Left kidney (tissue), 1 donor: ENCODE measurements at regions not wholly inside any gene's neighbourhood (a gene's known extent, or its start where the extent isn't known, plus 50 kb on each side); places are given as distances from the start of the nearest gene placed in this dataset.

Experiments
- DNase-seq: peaks from one replicate; pipeline ENCODE4 v3.0.0-alpha.2; 2013

DNA sequence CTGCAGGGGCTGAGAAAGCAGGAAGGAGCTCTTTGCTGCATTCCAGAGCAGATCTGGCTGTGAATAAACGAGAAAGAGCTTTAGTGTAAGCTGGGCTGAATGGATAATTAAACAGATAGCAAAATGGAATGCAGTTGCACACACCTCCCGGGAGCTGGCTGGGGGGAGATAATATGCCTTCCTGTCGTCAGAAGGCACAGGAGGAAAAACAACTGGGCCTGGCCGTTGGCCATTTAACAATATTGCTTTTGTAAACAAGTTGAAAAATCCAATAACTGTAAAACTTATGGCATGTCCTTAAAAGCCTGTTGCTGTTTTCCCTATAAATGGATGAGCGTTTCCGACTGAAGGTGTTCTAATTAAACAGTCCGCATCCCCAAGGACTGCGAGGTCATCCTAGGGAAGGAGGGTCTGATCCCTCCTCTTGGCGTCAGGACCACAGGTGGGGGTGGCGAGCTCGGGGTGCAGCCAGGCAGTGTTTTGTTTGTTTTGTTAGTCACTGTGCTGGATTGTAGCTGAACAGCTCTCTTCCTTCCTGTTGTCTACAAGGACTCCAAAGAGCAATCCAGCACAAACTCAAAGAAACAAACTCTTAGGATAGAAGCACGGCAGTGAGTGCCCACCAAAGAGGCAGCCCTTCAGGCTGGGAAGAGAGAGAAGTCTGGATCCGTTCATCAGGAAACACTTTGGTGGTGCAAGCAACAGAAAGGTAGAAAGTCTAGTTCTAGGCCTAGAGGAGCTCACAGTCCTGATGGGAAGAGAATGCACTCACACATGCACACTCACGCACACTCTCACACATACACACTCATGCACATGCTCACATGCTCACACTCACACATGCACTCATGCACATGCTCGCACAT lies 133.4 kb upstream of the SMAD3 start:
- peak; percentile 29 for DNase-seq

DNA sequence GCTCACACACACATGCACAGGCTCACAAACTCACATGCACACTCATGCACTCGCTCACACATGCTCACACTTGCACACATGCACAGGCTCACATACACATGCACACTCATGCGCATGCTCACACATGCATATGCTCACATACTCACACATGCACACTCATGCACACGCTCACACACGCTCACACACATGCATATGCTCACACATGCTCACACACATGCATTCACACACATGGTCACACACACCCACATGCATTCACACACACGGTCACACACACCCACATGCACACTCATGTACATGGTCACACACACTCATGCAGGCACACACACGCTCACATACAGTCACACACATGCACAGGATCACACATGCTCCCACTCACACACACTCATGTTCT lies 132.8 kb upstream of the SMAD3 start:
- DNase-seq, result no peak

DNA sequence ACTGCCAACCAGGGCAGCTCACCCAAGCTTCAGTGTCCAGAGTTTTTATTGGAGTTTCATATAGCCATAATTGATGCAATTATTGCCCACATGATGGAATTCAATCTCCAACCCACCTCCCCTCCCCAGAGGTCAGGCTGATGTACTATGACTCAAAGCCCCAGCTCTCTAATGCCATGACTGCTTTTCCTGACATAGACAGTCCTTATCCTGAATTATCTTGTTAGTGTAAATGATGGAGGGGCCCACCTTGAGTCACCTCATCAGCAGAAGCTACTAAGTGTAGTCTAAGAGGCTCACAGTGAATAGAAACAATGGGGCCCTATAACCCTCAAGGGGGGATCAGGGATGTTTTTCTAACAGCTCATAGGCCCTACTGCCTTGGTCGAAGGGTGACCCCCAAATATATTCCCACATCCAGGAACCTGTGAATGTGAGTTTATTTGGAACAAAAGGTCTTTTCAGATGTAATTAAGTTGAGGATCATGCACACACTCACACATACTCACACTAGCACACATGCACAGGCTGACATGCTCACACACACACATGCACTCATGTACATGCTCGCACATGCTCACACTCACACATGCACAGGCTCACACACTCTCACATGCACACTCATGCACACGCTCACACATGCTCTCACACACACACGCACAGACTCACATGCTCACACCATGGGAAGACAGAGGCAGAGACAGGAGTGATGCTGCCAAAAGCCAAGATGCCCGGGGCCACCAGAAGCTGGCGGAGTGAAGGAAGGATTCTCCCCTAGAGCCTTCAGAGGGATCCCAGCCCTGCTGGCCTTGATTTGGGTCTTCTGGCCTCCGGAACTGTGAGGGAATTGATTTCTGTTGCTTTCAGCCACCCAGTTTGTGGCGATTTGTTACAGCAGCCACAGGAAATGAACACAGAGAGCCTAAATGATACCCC lies 131.2 kb upstream of the SMAD3 start:
- no peak for DNase-seq

DNA sequence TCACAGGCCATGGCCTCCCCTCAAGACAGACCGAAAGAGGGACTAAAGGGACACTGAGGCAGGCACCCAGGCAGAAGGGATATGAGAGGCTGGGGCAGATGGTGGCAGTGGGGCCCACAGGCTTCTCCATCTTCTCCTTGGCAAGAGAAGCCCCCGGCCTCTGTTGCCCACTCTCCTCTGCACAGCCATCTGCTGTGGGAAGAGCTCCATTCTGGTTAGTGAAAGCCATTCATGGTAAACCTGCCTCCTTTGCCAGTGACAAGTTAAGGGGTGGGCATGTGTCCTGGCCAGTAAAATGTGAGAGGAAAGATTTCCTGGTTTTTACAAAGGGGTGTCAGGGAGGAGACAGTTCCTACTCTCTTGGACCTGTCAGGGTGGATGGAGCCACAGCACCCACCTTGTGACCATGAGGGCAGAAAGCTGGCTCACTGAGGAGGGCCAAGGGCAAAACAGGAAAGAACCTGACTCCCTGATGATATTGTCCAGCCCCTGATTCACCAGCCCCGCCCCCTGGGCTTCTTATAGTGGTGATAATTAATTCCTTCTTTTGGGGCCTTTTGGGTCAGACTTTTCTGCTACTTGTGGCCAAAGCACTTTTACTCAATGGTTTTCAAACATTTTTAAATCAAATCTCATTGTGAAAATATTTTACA lies 130.4 kb upstream of the SMAD3 start:
- DNase-seq, result no peak

DNA sequence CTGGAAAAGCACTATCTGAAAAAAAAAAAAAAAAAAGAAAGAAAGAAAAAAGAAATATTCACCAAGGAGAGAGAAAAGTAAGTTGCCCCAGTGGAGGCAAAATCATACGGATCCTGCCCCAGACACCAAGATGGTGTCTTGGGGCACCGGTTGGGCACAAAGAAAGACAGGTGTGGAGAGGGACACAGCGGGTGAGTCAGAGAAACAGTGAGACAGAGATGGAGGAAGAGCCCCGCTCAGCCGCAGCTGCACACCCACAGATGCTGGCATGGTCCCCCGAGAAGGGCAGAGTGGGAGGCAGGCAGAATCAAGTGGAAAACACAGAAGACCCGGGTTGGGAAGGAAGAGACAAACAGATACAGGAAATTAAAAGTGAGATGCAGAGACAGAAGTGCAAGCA lies 129.7 kb upstream of the SMAD3 start:
- DNase-seq, result no peak

DNA sequence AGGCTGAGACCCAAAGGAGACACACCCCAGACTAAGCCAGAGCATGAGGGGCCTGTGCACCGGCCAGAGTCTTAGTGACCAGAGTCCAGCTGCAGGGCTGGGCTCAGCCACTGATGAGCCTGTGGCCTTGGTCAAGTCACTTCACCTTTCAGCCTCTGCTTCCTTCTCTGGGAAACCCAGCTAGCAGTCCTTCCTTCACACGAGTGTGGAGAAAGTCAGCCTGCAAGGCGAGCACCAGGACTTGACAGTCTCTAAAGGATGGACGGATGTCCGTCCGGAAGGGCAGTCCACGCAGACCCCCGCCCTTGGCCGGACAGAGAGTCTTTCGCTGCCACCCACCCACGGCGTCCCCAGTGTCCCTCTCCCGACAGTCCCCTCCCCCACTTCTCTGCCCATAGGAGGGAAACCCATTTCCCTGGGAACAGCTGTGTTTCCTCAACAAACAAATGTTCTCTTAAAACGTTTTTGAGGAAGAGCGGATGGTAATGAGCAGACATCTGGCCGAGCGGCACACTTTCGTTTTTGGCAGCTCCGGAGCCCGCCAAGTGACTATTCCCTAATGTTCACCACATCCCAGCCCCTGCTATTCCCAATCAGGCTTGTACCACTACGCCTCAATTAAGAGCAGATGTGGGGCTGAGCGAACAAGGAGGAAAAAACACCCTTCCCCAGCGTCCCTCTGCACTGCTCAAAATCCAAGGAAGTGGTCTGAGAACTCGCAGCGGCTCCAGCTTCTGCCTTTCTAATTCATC lies 129.1 kb upstream of the SMAD3 start:
- DNase-seq, result peak; percentile 56

DNA sequence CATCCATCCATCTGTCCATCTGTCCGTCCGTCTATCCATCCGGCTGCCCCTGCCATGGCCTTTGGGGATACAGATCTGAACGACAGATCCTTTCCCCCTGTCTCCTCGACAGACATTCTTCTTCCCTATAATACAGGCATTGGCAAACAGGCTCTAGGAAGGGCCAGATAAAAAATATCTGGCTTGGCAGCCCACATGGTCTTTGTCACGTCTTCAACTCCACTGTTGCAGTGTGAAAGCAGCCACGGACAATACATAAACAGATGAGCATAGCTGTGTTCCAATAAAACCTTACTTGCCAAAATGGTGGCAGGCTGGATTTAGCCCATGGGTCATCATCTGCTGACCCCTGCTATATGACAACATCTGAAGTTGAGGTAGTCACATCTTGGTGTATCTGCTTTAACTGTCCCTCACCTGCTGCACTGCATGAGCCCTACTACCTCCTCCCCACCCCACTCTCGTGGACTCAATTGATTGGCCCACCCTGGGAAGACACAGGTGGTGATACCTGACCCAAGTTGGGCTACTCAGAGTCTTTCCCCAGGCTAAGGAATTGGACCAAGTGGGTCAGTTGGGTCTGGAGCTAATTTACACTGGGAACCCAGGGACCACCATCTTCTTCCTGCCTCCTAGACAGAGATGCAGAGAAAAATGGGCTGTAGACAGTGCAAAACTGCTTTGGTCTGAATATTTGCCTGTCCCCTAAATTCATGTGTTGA lies 128.4 kb upstream of the SMAD3 start:
- DNase-seq, result no peak

DNA sequence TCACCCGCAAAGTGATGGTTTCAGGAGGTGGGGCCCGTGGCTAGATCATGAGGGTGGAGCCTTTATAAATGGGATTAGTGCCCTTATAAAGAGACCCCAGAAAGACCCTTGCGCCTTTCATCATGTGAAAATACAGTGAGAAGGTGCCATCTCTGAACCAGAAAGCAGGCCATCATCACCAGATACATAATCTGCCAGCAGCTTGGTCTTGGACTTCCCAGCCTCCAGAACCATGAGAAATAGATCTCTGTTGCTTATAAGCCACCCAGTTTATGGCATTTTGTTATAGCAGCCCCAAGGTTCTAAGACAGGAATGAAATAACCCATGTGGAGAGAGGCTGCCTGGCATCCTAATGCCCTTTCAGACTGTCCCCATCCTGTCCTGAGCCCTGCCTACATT lies 127.8 kb upstream of the SMAD3 start:
- DNase-seq, result no peak

DNA sequence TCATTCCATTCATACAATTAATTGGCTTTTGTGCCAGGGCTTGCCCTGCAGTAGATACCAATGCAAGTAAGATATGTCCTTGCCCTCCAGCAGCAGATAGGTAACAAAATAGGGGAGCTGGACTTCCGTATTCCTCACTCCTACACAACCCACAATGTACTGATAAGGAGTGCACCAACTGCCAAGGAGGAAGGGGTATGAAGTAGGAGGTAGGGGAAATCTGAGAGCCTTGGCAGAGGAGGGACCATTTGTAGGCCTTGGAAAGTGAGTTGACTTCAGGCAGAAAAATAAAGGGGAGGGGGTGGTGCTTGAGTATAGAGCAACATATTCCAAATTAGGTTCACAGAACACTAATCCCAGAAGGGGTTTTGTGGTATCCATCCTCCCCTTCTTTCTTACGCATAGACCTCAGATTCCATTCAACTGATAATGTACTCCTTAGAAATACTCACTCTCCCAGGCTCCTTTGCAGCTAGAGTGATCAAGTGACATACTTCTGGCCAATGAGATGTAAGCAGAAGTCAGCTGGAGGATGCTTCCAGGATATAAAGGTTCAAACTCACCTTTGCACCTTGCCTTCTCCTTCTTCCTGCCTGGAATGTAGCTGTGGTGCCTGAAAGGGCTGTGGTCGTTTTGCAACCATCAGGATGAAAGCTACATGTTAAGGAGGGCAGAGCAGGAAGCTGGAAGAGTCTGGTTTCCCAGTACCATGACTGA lies 127.1 kb upstream of the SMAD3 start:
- DNase-seq, result no peak

DNA sequence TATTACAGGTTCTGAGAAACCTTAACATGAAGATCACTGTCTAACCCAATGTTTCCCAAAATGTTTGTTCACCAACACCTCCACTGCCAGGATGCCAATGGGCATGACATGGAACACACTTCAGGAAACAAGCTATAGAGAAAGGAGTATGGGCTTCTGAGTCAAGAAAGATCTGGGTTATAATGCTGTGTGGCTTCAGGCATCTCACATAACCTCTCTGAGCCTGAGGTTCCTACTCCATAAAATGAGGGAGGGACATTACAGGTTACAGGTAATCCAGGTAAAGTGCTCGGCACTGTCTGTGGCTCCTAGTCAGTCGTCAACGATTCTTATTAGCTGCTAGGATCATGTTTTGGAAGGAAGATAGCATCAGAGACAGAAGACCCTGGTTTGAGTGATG lies 126.4 kb upstream of the SMAD3 start:
- no peak for DNase-seq

DNA sequence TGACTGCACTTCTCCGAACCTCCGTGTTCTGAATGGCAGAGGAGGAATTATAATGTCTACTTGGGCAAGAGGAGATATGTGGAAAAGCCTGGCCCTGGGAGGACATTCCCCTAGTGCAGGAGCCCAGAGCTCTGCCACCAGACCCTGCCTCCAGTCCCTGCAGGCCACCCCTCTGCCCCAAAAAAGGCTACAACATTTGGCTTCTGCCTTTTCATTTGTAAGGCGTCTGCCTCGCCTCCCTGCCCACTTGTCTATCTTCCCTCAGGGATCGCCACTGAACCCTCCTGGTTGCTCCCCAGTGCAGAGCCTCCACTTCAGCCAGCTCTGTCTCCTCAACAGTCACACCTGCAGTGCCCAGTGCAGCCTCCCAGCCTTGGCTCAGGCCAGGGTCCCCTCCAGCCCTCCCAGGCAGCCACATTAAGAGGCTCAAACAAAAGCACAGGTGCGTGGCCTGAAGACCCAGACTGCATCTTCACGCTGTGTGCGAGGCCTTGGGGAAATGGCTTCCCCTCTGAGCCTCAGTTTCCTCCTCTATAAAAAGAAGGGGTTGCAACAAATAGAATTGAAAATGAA lies 125.9 kb upstream of the SMAD3 start:
- no peak for DNase-seq

DNA sequence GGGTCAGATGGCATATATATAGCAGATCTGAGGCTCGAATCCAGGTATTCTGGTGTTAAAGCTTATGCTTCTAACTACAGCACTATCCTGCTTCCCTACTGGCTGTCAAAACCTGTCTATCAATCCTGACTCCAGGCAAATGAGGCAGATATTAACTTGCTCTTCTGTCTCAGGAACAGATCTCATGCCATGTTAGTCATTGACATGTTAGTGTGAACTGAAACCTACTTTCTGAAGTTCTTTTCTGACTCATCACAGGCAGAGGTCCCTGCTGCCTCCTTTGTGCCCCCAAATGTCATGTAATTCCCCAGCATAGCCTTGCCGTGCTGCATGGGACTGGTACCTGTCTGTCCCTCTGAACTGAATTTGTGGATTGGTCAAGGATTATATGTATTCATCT lies 125.0 kb upstream of the SMAD3 start:
- DNase-seq, result no peak

DNA sequence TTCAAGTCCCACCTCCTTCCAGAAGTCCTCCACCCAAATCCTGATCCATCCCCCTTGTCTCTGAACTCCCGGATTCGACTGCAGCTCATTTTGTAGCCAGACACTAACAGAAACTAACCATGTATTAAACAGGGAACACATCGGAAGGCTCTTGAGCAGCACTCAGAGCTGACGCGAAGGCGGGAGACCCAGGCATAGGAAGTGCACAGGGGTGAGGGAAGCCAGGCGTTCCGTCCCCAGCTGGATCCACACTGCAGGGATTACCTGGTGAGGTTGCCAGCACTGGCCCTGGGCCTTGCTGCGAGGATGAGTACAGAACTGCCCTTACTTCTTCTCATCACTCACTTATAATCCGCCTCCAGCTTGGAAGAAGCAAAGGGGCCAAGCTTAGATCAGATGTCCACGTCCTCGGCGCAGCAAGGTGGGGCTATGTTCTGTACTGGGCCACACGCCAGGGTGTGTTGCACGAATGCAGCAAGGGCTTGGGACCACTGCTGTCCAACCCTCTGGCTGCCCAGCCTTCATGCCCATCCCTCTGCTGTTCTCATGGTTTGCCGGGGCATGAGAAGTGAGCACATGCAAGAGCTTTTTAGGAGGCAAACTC lies 124.2 kb upstream of the SMAD3 start:
- DNase-seq, result no peak

DNA sequence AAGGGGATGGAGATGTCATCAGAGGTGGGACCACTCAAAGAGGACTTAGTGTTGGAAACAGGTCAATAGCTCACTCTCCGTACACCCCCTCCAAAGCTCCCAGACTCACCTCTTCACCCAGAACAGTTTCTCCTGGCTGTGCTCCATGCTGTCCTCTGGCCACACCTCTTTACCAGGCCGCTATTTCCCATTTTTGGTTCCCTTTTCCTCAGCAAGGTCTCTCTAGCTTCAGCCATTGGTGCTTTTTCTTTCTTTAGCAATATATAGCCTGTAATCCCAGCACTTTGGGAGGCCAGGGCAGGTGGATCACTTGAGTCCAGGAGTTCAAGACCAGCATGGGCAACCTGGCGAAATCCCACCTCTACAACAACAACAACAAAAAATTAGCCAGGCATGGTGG lies 123.6 kb upstream of the SMAD3 start:
- DNase-seq, result no peak

DNA sequence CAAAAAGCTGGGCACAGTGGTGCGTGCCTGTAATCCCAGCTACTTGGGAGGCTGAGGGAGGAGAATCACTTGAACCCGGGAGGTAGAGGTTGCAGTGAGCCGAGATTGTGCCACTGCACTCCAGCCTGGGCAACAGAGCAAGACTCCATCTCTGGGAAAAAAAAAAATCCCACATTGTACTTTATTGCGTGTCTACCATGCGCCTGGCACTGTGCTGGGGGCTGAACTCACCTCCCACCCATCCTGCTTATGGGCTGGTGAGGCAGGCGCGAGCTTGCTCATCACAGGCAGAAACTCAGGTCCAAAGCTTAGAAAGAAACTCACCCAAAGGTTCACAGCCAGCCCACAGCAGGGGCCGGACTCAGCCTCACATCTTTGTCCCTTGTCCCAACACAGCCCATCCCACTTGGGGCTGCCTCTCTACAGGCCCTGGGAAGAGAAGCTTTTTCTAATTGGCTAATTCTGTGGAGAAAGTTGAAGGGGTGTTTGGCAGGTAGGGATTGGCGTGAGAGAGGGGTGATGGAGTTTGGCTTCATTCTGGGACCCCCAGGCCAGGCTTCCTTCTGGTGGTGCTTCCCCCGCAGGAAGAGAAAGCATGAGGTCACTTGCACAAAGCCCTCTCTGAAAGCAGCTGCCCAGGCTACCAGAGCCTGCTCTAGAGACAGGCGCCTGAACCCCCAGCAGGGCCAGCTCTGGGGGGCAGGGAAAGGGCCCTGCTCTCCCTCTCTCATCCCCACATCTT lies 122.6 kb upstream of the SMAD3 start:
- no peak for DNase-seq

DNA sequence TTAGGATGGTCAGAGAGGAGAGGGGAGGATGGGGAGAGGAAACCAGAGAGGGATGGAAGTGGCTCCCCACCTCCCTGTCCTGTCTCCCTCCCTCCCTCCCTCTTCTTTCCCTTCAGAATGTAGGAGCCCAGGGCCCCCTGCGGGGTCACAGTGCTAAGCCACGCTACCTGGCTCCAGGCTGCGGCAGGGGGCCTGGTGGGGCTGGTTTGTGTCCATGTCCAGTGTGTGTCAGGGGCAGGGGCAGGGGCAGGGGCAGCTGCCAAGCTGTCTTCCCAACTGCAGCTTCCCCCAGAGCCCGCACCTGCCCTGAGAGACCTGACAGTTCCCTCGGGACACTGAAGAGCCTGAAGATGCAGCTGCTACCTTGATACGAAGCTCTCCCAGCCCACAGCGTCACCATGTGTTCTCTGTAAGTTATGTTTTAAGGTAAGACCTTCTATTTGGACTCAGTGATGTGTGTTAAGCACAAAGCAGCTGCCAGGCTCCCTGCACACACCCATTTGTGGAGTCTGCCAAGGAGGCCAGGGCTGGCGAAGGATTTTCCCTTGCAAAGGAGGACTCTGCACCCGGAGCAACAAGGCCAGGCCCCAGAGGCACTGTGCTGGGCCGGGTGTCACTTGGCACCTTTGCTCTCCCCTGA lies 121.8 kb upstream of the SMAD3 start:
- DNase-seq, result no peak

DNA sequence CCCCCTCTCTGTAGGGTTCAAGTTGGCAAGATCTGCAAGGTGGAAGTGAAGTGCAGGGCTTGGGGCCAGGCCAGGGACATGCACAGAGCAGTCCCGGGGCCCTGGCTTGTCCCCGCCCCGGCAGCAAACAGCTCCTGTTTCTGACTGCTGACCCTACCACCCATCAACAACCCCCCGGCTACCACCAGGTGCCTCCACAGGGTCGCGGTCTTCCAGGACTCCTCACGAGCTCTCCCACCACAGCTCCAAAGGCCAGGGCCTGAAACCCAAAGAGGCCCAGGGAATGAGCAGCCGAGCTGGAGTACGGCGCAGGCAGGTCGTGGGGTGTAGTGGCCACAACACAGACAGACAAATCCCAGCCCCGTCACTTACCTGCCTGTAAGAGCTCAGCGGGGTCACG lies 121.3 kb upstream of the SMAD3 start:
- no peak for DNase-seq

DNA sequence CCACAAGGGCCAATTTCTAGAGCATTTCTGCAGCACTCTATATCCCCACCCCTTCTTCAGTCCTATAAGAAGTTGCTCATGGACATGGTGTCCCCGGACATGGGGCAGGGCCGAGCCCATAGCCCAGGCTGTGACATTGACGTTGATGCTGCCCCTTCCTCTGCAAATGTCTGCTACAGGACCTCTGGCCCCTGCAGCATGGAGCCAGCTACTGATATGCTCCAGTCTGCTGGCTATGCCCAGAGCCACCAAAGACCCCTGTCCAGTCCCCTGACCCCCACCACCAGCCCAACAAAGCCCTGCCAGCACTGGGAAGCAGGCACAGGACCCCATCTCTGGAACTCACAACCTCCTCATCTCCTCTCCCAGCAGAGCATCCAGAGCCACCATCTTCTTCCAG lies 120.1 kb upstream of the SMAD3 start:
- no peak for DNase-seq

DNA sequence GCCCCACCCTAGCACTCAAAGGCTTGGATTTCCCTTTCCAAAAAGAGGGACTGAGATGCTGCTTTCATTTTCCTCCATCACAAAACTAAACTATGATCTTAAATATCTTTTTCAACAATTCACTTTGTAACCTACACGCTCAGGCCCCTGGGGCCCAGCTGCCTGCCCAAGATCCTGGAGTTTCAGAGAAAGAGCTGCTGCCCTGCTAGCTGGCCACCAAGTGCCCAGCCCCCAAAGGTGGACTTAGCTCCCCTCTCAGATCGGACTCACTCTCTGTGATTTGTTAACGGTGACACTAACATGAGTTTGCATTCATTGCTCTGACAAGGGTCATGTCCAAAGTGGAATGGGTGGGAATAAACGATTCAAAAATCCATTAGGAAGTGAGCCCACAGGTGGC lies 119.6 kb upstream of the SMAD3 start:
- DNase-seq, result no peak
